GM23248 (cell line): ENCODE measurements at regions not wholly inside any gene's neighbourhood (a gene's known extent, or its start where the extent isn't known, plus 50 kb on each side); places are given as distances from the start of the nearest gene placed in this dataset.

Source experiments
- DNase-seq: peaks from one replicate; pipeline ENCODE4 v3.0.0-alpha.2; 2015
- H2AFZ ChIP-seq: fragments of 200-600 bp; sonication (generic); 2 replicates; pipeline ENCODE4 v1.6.1; 2016; ENCODE audit warnings: antibody characterized with exemption
- H3F3A ChIP-seq: fragments of 200-600 bp; sonication (generic); 2 replicates; pipeline ENCODE4 v1.6.1; 2016; ENCODE audit warnings: mild to moderate bottlenecking, antibody characterized with exemption, mixed run types; ENCODE audit not compliant: insufficient read depth
- H3K27ac ChIP-seq: fragments of 200-600 bp; sonication (generic); 2 replicates; pipeline ENCODE4 v1.5.1; 2016; ENCODE audit warnings: mild to moderate bottlenecking
- H3K27me3 ChIP-seq: fragments of 200-600 bp; sonication (generic); replicated peaks from 2 replicates; pipeline ENCODE4 v1.6.1; 2016; ENCODE audit warnings: mild to moderate bottlenecking; ENCODE audit not compliant: insufficient read depth
- H3K36me3 ChIP-seq: fragments of 200-600 bp; sonication (generic); 2 replicates; pipeline ENCODE4 v1.6.1; 2016; ENCODE audit warnings: low read depth, mild to moderate bottlenecking
- H3K4me1 ChIP-seq: fragments of 200-600 bp; sonication (generic); 2 replicates; pipeline ENCODE4 v1.6.1; 2016; ENCODE audit warnings: mild to moderate bottlenecking; ENCODE audit not compliant: insufficient read depth
- H3K4me2 ChIP-seq: fragments of 200-600 bp; sonication (generic); one replicate; pipeline ENCODE4 v1.6.1; 2016; ENCODE audit warnings: mild to moderate bottlenecking; ENCODE audit not compliant: unreplicated experiment
- H3K4me3 ChIP-seq: fragments of 200-600 bp; sonication (generic); 2 replicates; pipeline ENCODE4 v1.5.1; 2016; ENCODE audit warnings: mild to moderate bottlenecking
- H3K79me2 ChIP-seq: fragments of 200-600 bp; sonication (generic); 2 replicates; pipeline ENCODE4 v1.6.1; 2016; ENCODE audit warnings: mild to moderate bottlenecking; ENCODE audit not compliant: insufficient read depth
- H3K9ac ChIP-seq: fragments of 200-600 bp; sonication (generic); 2 replicates; pipeline ENCODE4 v1.6.1; 2016; ENCODE audit warnings: mild to moderate bottlenecking
- H3K9me2 ChIP-seq: fragments of 200-600 bp; sonication (generic); 2 replicates; pipeline ENCODE4 v1.6.1; 2016; ENCODE audit warnings: mixed run types, mild to moderate bottlenecking, moderate library complexity; ENCODE audit not compliant: insufficient read depth
- H3K9me3 ChIP-seq: fragments of 200-600 bp; sonication (generic); one replicate; pipeline ENCODE4 v1.6.1; 2017; ENCODE audit warnings: low read depth
- H4K20me1 ChIP-seq: fragments of 200-600 bp; sonication (generic); 2 replicates; pipeline ENCODE4 v1.6.0; 2016; ENCODE audit not compliant: insufficient read depth
- EZH2 ChIP-seq: fragments of 200-600 bp; sonication (generic); IDR thresholded peaks from 2 replicates; pipeline ENCODE4 v1.6.1; 2018; ENCODE audit warnings: antibody characterized with exemption, mild to moderate bottlenecking; ENCODE audit not compliant: insufficient read depth, poor library complexity, severe bottlenecking
- EZH2phosphoT487 ChIP-seq: fragments of 200-600 bp; sonication (generic); IDR thresholded peaks from 2 replicates; pipeline ENCODE4 v1.6.1; 2018; ENCODE audit warnings: antibody characterized with exemption, moderate library complexity, mild to moderate bottlenecking, low read depth; ENCODE audit not compliant: insufficient read depth
- WGBS, 2 experiments: methylation state at CpG; one replicate each; pipeline ENCODE4 v1.1.6; 2015 to 2017; ENCODE audit warnings: low lambda C conversion rate in 2 of 2, low coverage in 1 of 2; ENCODE audit errors: missing lambda C conversion rate in 2 of 2; 5-methylcytosine and 5-hydroxymethylcytosine counted together
- in situ Hi-C: fragments of 300-500 bp; cut with MboI; formaldehyde crosslinking; loops from 2 replicates; pipeline ENCODE4 v1.15.0; 2020

- Histone ChIP-seq H3K9ac (no peak overlapping the region), H2AFZ (no peak overlapping the region), H3K79me2 (no peaks in the 10 kb centered on the region), H3K4me2 (no peak overlapping the region), H3K9me2 (no peaks in the 10 kb centered on the region), H3K4me3 (no peak overlapping the region), H3K27ac (no peak overlapping the region), H4K20me1 (no peaks in the 10 kb centered on the region), H3F3A (no peaks in the 10 kb centered on the region), H3K27me3 (no peaks in the 10 kb centered on the region), H3K4me1 (no peaks in the 10 kb centered on the region), H3K9me3 (no peaks in the 10 kb centered on the region), H3K36me3 (no peaks in the 10 kb centered on the region)
- in situ Hi-C loops = no loop called here
- DNase-seq = no peak
- WGBS, 2 experiments = 19 to 43% methylated on average over 1 of the region's 1 CpG
- TF ChIP-seq EZH2 (no peak), EZH2phosphoT487 (no peak)
Measured at GRCh38 chr13:89486709-89487108, 1815.5 kb downstream of the SLITRK5 start.

- 33 to 35% methylated on average over 1 of the region's 1 CpG for WGBS, 2 experiments
- H3K27ac ChIP-seq = no peak overlapping the region
- H3K4me2 ChIP-seq = no peak overlapping the region
- H4K20me1 ChIP-seq = no peaks in the 10 kb centered on the region
- no peaks in the 10 kb centered on the region for H3K9me2 ChIP-seq
- no peak overlapping the region for H3K9ac ChIP-seq
- TF ChIP-seq EZH2phosphoT487 = no peak
- no peak for TF ChIP-seq EZH2
- no peak overlapping the region for H2AFZ ChIP-seq
- no peaks in the 10 kb centered on the region for H3K9me3 ChIP-seq
- no peaks in the 10 kb centered on the region for H3K36me3 ChIP-seq
- H3K4me3 ChIP-seq = no peak overlapping the region
- no peaks in the 10 kb centered on the region for H3K27me3 ChIP-seq
- no peaks in the 10 kb centered on the region for H3F3A ChIP-seq
- H3K4me1 ChIP-seq = no peaks in the 10 kb centered on the region
- in situ Hi-C loops = no loop called here
- DNase-seq = no peak
- H3K79me2 ChIP-seq = no peaks in the 10 kb centered on the region
Measured at GRCh38 chr13:89490661-89491060, 1819.5 kb downstream of the SLITRK5 start.

- no peak overlapping the region for H3K27ac ChIP-seq
- WGBS, 2 experiments = 33 to 36% methylated on average over 2 of the region's 2 CpGs
- H3K4me3 ChIP-seq = no peak overlapping the region
- in situ Hi-C loops = no loop called here
- TF ChIP-seq EZH2 (no peak), EZH2phosphoT487 (no peak)
- H3F3A ChIP-seq = no peaks in the 10 kb centered on the region
- no peak overlapping the region for H2AFZ ChIP-seq
- H3K36me3 ChIP-seq = no peaks in the 10 kb centered on the region
- no peaks in the 10 kb centered on the region for H4K20me1 ChIP-seq
- no peaks in the 10 kb centered on the region for H3K9me3 ChIP-seq
- no peaks in the 10 kb centered on the region for H3K9me2 ChIP-seq
- H3K9ac ChIP-seq = no peak overlapping the region
- no peaks in the 10 kb centered on the region for H3K79me2 ChIP-seq
- H3K4me2 ChIP-seq = no peak overlapping the region
- no peaks in the 10 kb centered on the region for H3K4me1 ChIP-seq
- no peaks in the 10 kb centered on the region for H3K27me3 ChIP-seq
- DNase-seq = no peak
Measured at GRCh38 chr13:89496478-89496877, 1825.3 kb downstream of the SLITRK5 start.

- Histone ChIP-seq H3K36me3 (no peaks in the 10 kb centered on the region), H3K9me3 (no peaks in the 10 kb centered on the region), H3K27ac (no peak overlapping the region), H3K4me1 (no peaks in the 10 kb centered on the region), H3K4me3 (no peak overlapping the region), H4K20me1 (no peaks in the 10 kb centered on the region), H3K4me2 (no peak overlapping the region), H3F3A (no peaks in the 10 kb centered on the region), H3K9me2 (no peaks in the 10 kb centered on the region), H3K79me2 (no peaks in the 10 kb centered on the region), H3K27me3 (no peaks in the 10 kb centered on the region), H3K9ac (no peak overlapping the region), H2AFZ (no peak overlapping the region)
- no peak for DNase-seq
- in situ Hi-C loops = no loop called here
- WGBS, 2 experiments = 38 to 44% methylated on average over 4 of the region's 4 CpGs
- no peak for TF ChIP-seq EZH2
- TF ChIP-seq EZH2phosphoT487 = no peak
Measured at GRCh38 chr13:89497658-89498057, 1826.5 kb downstream of the SLITRK5 start.

GRCh38 chr13:89502286-89502685 lies 1831.1 kb downstream of the SLITRK5 start:
- H3K36me3 ChIP-seq = no peaks in the 10 kb centered on the region
- H3K4me3 ChIP-seq = no peak overlapping the region
- H3K27me3 ChIP-seq = no peaks in the 10 kb centered on the region
- H4K20me1 ChIP-seq = no peaks in the 10 kb centered on the region
- in situ Hi-C loops = no loop called here
- no peak overlapping the region for H3K27ac ChIP-seq
- no peaks in the 10 kb centered on the region for H3F3A ChIP-seq
- H3K9me2 ChIP-seq = no peaks in the 10 kb centered on the region
- TF ChIP-seq EZH2phosphoT487 (no peak), EZH2 (no peak)
- no peak overlapping the region for H3K4me2 ChIP-seq
- H3K9me3 ChIP-seq = no peaks in the 10 kb centered on the region
- DNase-seq = no peak
- no peak overlapping the region for H3K9ac ChIP-seq
- WGBS, 2 experiments = 8 to 20% methylated on average over 2 of the region's 2 CpGs
- no peak overlapping the region for H2AFZ ChIP-seq
- H3K79me2 ChIP-seq = no peaks in the 10 kb centered on the region
- no peaks in the 10 kb centered on the region for H3K4me1 ChIP-seq
